RWPE1 (cell line): ENCODE measurements at regions not wholly inside any gene's neighbourhood (a gene's known extent, or its start where the extent isn't known, plus 50 kb on each side); places are given as distances from the start of the nearest gene placed in this dataset.
A peak's percentile ranks its signal among the peaks of the same experiment; 100 is the strongest.

Source experiments
- CTCF ChIA-PET: fragments of 350-600 bp; sonication (Branson Sonifier 250); formaldehyde crosslinking; extraction: SDS; loops from one replicate; lab custom pipeline; 2021; lab: Yijun Ruan, JAX
- POLR2A ChIA-PET: fragments of 400-600 bp; formaldehyde crosslinking; extraction: SDS; loops from one replicate; lab custom pipeline; 2020; ENCODE audit warnings: antibody characterized with exemption; ENCODE audit not compliant: low non-redundant PET; lab: Yijun Ruan, JAX
- DNase-seq: peaks from one replicate; pipeline ENCODE4 v3.0.0; 2012; ENCODE audit warnings: low spot score
- H3K27ac ChIP-seq: fragments of 450-650 bp; 2 replicates; pipeline ENCODE4 v1.5.1; 2017
- CTCF ChIP-seq: fragments of 450-650 bp; conservative IDR thresholded peaks from 2 replicates; pipeline ENCODE4 v1.5.1; 2017; ENCODE audit warnings: low read depth, mild to moderate bottlenecking

GRCh38 chr3:154801729-154802128 lies 278.4 kb upstream of the MME start:
- POLR2A ChIA-PET = no interaction called here
- no peak for TF ChIP-seq CTCF

GRCh38 chr3:154799800-154800199 lies 280.3 kb upstream of the MME start:
- no peak for DNase-seq
- POLR2A ChIA-PET = no interaction called here
- no peak for TF ChIP-seq CTCF
- CTCF ChIA-PET = no interaction called here
- no peak overlapping the region for H3K27ac ChIP-seq

More at GRCh38 chr3:154801729-154802128, 278.4 kb upstream of the MME start:
- no peak for DNase-seq
- no peak overlapping the region for H3K27ac ChIP-seq
- CTCF ChIA-PET = no interaction called here

- DNase-seq = peak; percentile 57
- no peak for TF ChIP-seq CTCF
- ChIA-PET POLR2A (no interaction called here), CTCF (no interaction called here)
- no peak overlapping the region for H3K27ac ChIP-seq
These were observed 284.5 kb upstream of the MME start for GRCh38 chr3:154795582-154795981.

GRCh38 chr3:154794814-154795445 lies 285.2 kb upstream of the MME start:
- CTCF ChIA-PET = no interaction called here
- H3K27ac ChIP-seq = no peak overlapping the region
- TF ChIP-seq CTCF = no peak
- POLR2A ChIA-PET = no interaction called here
- no peak for DNase-seq

- DNase-seq = no peak
- ChIA-PET POLR2A (no interaction called here), CTCF (no interaction called here)
- no peak overlapping the region for H3K27ac ChIP-seq
- TF ChIP-seq CTCF = no peak
These were observed 285.7 kb upstream of the MME start for GRCh38 chr3:154794391-154794790.

GRCh38 chr3:154792828-154793227 lies 287.3 kb upstream of the MME start:
- no peak for DNase-seq
- TF ChIP-seq CTCF = no peak
- POLR2A ChIA-PET = no interaction called here
- CTCF ChIA-PET = interaction anchor here (0.6 kb wide), 1 partner anchor 461 kb away, joined by 3 read pairs; no protein-coding TSS in a partner anchor
- no peak overlapping the region for H3K27ac ChIP-seq
